Activated B cell treated with CpG ODN at 0.5 μM for 24 hours (primary cell): ENCODE measurements at regions not wholly inside any gene's neighbourhood (a gene's known extent, or its start where the extent isn't known, plus 50 kb on each side); places are given as distances from the start of the nearest gene placed in this dataset.

ENCODE experiments used
- ATAC-seq: fragments of 200-7000 bp; cut with Tn5 transposase; one replicate; pipeline ENCODE4 v1.10.0; 2021; ENCODE audit warnings: low read depth, mild to moderate bottlenecking, moderate library complexity
- CTCF ChIA-PET: fragments of 350-600 bp; sonication (Branson Sonifier 250); formaldehyde crosslinking; loops from one replicate; lab custom pipeline; 2021; ENCODE audit warnings: antibody characterized with exemption; lab: Charles Lee
- POLR2A ChIA-PET: fragments of 350-600 bp; sonication (Branson Sonifier 250); formaldehyde crosslinking; loops from one replicate; lab custom pipeline; 2021; ENCODE audit warnings: antibody characterized with exemption; lab: Charles Lee
- DNase-seq: peaks from one replicate; pipeline ENCODE4 v3.0.0; 2022
- H3K27ac Mint-ChIP-seq: one replicate; pipeline ENCODE4 v1.8.0; 2020; ENCODE audit warnings: mixed read lengths
- H3K27me3 Mint-ChIP-seq: one replicate; pipeline ENCODE4 v1.8.0; 2021; ENCODE audit warnings: mixed read lengths
- H3K36me3 Mint-ChIP-seq: one replicate; pipeline ENCODE4 v1.8.0; 2021; ENCODE audit warnings: low read depth, mixed read lengths
- H3K4me1 Mint-ChIP-seq: one replicate; pipeline ENCODE4 v1.8.0; 2021; ENCODE audit warnings: mixed read lengths
- H3K4me3 Mint-ChIP-seq: one replicate; pipeline ENCODE4 v1.8.0; 2020; ENCODE audit warnings: mild to moderate bottlenecking, mixed read lengths
- H3K9me3 Mint-ChIP-seq: one replicate; pipeline ENCODE4 v1.8.0; 2020; ENCODE audit warnings: mixed read lengths
- intact Hi-C: fragments of 100-400 bp; cut with micrococcal nuclease; formaldehyde crosslinking; loops from one replicate; pipeline ENCODE4 v1.15.1; 2024
- TF ChIP-seq, protein P1 (sequence below): fragments of 200-600 bp; IDR thresholded peaks from one replicate; pipeline ENCODE4 v1.8.0; 2022; ENCODE audit warnings: antibody characterized with exemption, mild to moderate bottlenecking

DNA sequence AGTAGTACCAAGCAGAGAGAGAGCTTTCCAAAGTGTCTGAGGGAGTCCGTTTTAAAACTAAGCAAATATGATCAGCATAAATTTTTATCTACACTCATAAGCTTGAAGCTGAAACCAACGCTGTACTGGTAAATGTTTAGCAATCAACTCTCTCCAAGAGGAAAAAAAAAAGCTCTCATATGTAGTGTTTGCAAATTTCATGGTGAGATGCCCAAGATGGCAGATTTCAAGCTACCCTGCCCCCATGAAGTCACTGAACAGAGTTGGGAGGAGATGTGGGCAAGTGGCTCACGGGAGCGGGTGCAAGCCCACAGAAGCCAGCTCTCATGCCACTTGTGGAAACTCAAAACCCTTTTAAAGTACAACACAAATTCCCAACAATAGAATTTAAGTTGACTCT, 475.8 kb downstream of the BCAT1 start:
- DNase-seq (no peak), ATAC-seq (no peak)
- Mint-ChIP-seq H3K27me3 (no peaks in the 10 kb centered on the region), H3K9me3 (peaks cover 2% of the 10 kb centered on the region), H3K4me1 (no peaks in the 10 kb centered on the region), H3K36me3 (no peaks in the 10 kb centered on the region), H3K4me3 (no peak overlapping the region), H3K27ac (no peak overlapping the region)
- POLR2A ChIA-PET = no interaction called here
- CTCF ChIA-PET = no interaction called here
- intact Hi-C loops = no loop called here
- TF ChIP-seq, protein P1, sequence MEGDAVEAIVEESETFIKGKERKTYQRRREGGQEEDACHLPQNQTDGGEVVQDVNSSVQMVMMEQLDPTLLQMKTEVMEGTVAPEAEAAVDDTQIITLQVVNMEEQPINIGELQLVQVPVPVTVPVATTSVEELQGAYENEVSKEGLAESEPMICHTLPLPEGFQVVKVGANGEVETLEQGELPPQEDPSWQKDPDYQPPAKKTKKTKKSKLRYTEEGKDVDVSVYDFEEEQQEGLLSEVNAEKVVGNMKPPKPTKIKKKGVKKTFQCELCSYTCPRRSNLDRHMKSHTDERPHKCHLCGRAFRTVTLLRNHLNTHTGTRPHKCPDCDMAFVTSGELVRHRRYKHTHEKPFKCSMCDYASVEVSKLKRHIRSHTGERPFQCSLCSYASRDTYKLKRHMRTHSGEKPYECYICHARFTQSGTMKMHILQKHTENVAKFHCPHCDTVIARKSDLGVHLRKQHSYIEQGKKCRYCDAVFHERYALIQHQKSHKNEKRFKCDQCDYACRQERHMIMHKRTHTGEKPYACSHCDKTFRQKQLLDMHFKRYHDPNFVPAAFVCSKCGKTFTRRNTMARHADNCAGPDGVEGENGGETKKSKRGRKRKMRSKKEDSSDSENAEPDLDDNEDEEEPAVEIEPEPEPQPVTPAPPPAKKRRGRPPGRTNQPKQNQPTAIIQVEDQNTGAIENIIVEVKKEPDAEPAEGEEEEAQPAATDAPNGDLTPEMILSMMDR = no peak

DNA sequence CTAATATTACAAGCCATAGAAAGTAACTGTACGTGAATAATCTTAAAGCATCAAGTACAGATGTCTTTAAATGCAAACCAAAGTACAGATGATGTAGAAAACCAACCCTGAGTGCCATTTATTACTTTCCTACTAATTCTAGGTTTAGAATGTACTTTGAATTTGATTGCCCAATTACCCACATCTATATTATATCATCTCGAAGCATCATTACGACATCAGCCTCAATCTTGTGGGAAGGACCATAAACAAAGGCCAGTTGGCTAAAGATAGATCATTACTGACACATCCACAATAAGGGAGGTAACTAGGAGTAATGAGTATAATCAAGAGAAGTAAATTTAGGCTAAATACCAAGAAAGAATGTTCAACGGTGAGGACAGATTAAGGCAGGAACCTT, 478.9 kb downstream of the BCAT1 start:
- ATAC-seq (no peak), DNase-seq (no peak)
- H3K36me3 Mint-ChIP-seq = no peaks in the 10 kb centered on the region
- peaks cover 5% of the 10 kb centered on the region for H3K4me1 Mint-ChIP-seq
- no peak overlapping the region for H3K27ac Mint-ChIP-seq
- ChIA-PET CTCF (no interaction called here), POLR2A (no interaction called here)
- intact Hi-C loops = no loop called here
- TF ChIP-seq, protein P1 = no peak
- H3K27me3 Mint-ChIP-seq = no peaks in the 10 kb centered on the region
- peaks cover 2% of the 10 kb centered on the region for H3K9me3 Mint-ChIP-seq
- no peak overlapping the region for H3K4me3 Mint-ChIP-seq

DNA sequence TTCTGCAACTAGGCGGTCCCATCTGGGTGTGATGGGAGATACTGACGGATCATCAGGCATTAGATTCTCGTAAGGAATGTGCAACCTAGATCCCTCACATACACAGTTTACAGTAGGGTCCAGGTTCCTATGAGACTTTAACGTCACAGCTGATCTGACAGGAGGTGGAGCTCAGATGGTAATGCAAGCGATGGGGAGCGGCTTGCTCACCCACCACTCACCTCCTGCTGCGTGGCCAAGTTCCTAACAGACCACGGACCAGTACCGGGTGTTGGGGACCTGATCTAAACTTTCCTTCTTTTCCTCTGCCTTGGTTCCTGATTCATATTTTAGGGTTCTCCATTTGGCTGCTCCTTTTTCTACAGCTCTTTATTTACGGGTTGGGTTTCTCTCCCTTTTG, 479.8 kb downstream of the BCAT1 start:
- H3K9me3 Mint-ChIP-seq = peaks cover 2% of the 10 kb centered on the region
- intact Hi-C loops = loop anchor here (2.0 kb wide), 1 partner anchor 14 kb away; no protein-coding TSS in a partner anchor
- no peak for ATAC-seq
- no peaks in the 10 kb centered on the region for H3K27me3 Mint-ChIP-seq
- H3K27ac Mint-ChIP-seq = no peak overlapping the region
- no peak overlapping the region for H3K4me3 Mint-ChIP-seq
- H3K4me1 Mint-ChIP-seq = peaks cover 5% of the 10 kb centered on the region
- ChIA-PET POLR2A (interaction anchor here (0.6 kb wide), 1 partner anchor 49 kb away, joined by 4 read pairs; no protein-coding TSS in a partner anchor), CTCF (no interaction called here)
- DNase-seq = no peak
- TF ChIP-seq, protein P1 = no peak
- H3K36me3 Mint-ChIP-seq = no peaks in the 10 kb centered on the region

DNA sequence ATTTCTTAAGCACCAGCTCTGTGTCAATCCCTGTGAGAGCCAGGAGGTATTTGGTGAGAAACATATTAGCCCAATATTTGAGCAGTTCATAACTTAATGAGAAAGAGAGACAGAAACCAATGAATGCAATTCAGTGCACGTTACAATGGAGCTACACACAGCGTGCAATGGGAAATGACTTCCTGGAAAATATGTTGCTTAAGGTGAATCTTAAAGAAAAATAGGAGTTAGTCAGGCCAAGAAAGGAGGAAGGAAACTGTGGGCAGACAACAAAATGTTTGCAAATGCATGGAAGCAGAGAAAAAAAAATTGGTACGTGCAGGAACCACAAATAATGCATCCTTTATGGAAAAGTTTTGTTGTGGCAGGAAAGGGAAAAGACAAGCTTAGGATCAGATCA, 481.7 kb downstream of the BCAT1 start:
- no peak overlapping the region for H3K4me3 Mint-ChIP-seq
- DNase-seq (no peak), ATAC-seq (no peak)
- no peaks in the 10 kb centered on the region for H3K36me3 Mint-ChIP-seq
- H3K9me3 Mint-ChIP-seq = peaks cover 2% of the 10 kb centered on the region
- TF ChIP-seq, protein P1 = no peak
- no peaks in the 10 kb centered on the region for H3K27me3 Mint-ChIP-seq
- ChIA-PET CTCF (interaction anchor here (0.6 kb wide), 1 partner anchor 39 kb away, joined by 3 read pairs; no protein-coding TSS in a partner anchor), POLR2A (no interaction called here)
- intact Hi-C loops = no loop called here
- peaks cover 5% of the 10 kb centered on the region for H3K4me1 Mint-ChIP-seq
- no peak overlapping the region for H3K27ac Mint-ChIP-seq

DNA sequence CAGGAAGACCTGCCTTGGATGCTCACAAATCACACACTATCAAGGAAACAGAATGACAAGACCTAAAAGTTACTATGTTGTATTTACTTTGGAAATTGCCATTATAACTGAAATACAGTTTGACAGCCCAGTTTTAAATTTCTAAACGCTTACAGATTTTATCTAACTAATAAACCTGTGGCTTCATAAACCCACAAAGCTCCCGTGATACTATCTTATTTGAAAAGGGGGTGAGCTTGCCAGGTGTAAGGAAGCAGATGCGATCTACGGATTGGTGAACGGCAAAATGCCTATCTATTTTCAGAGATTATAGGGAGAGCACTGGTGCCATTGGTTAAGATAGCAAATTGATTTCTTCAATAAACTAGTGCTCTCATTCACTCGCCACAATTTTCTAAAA, 485.5 kb downstream of the BCAT1 start:
- DNase-seq = no peak
- no peak for ATAC-seq
- Mint-ChIP-seq H3K27ac (no peak overlapping the region), H3K36me3 (no peaks in the 10 kb centered on the region), H3K9me3 (no peaks in the 10 kb centered on the region), H3K27me3 (no peaks in the 10 kb centered on the region), H3K4me1 (peaks cover 5% of the 10 kb centered on the region), H3K4me3 (no peak overlapping the region)
- TF ChIP-seq, protein P1 = no peak
- intact Hi-C loops = no loop called here
- ChIA-PET CTCF (no interaction called here), POLR2A (no interaction called here)
